IMR-90 (cell line): ENCODE measurements at regions not wholly inside any gene's neighbourhood (a gene's known extent, or its start where the extent isn't known, plus 50 kb on each side); places are given as distances from the start of the nearest gene placed in this dataset.

Experiments used
- CHD1 ChIP-seq: IDR thresholded peaks from 2 replicates; pipeline ENCODE4 v1.6.1; 2012; ENCODE audit warnings: low read depth, low read length, improper control_type of control experiment
- CTCF ChIP-seq: conservative IDR thresholded peaks from 2 replicates; pipeline ENCODE4 v1.5.1; 2012; ENCODE audit warnings: mild to moderate bottlenecking, low read depth, low read length, improper control_type of control experiment
- MXI1 ChIP-seq: IDR thresholded peaks from 2 replicates; pipeline ENCODE4 v1.6.1; 2012; ENCODE audit warnings: low read depth, mild to moderate bottlenecking, low read length, moderate library complexity, borderline replicate concordance
- POLR2A ChIP-seq: IDR thresholded peaks from 2 replicates; pipeline ENCODE4 v1.6.1; 2012; ENCODE audit warnings: mild to moderate bottlenecking, low read depth, low read length
- RAD21 ChIP-seq: IDR thresholded peaks from 2 replicates; pipeline ENCODE4 v1.6.1; 2012; ENCODE audit warnings: low read length, improper control_type of control experiment
- RCOR1 ChIP-seq: IDR thresholded peaks from 2 replicates; pipeline ENCODE4 v1.6.1; 2012; ENCODE audit warnings: mild to moderate bottlenecking, low read length, improper control_type of control experiment; ENCODE audit not compliant: insufficient replicate concordance

DNA sequence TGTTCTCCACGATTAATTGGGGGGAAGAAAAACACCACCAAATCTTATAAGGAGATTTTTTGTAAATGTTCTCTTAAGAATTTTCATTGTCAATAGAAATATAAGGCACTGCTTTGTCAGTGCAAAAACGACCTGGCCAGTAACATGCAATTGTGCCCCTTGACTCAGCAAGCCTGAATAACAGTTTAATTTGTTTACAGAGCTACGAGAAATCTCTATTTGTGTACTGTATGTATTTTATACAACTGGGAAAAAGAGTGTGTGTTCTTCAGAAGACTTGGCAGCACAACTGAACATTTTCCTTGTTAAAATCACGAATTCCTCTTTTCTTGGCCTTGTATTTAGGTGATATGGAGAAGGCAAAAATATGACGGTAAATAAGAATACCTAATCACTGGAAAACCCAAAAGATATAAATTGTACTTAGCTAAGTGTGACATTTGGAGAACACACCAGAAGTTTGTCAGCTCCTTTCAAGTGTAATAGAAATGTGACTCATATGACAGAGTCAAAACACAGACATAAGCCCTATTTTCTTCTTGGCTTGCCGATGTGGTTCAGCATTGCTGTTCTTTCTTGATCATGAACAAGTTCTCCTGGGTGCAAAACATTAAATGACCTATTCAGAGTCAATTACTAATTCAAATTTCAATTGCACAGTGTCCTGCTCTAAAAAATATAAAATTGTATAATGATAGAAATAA, 945.0 kb upstream of the INTU start:
- TF ChIP-seq POLR2A (no peak), RAD21 (no peak), CTCF (no peak), MXI1 (no peak), CHD1 (no peak), RCOR1 (no peak)
